GM21360 (cell line): ENCODE measurements at regions not wholly inside any gene's neighbourhood (a gene's known extent, or its start where the extent isn't known, plus 50 kb on each side); places are given as distances from the start of the nearest gene placed in this dataset.
"Not testable (repeated sequence)": the region's sequence is repeated elsewhere in the genome, so short reads cannot be mapped to it uniquely, and the experiment has no call there.

ENCODE experiments used
- ATAC-seq: cut with Tn5 transposase; IDR thresholded peaks from one replicate; pipeline ENCODE4 v1.9.1; 2021; ENCODE audit warnings: mild to moderate bottlenecking, moderate library complexity; ENCODE audit not compliant: unreplicated experiment

GRCh38 chr2:175372704-175373701 lies 191.5 kb upstream of the ATP5MC3 start:
- no peak for ATAC-seq

GRCh38 chr2:175371378-175371777 lies 189.9 kb upstream of the ATP5MC3 start:
- no peak for ATAC-seq

- ATAC-seq = no peak
These were observed 185.3 kb upstream of the ATP5MC3 start for GRCh38 chr2:175366815-175367214.

GRCh38 chr2:175363699-175364098 lies 182.2 kb upstream of the ATP5MC3 start:
- no peak for ATAC-seq

GRCh38 chr2:175362331-175362730 lies 180.8 kb upstream of the ATP5MC3 start:
- no peak for ATAC-seq

- ATAC-seq = no peak
These were observed 178.2 kb upstream of the ATP5MC3 start for GRCh38 chr2:175359710-175360109.

- ATAC-seq = no peak
These were observed 175.4 kb upstream of the ATP5MC3 start for GRCh38 chr2:175356901-175357300.

- no peak for ATAC-seq
These were observed 173.7 kb upstream of the ATP5MC3 start for GRCh38 chr2:175355246-175355645.

GRCh38 chr2:175353275-175353674 lies 171.8 kb upstream of the ATP5MC3 start:
- ATAC-seq = no peak

- ATAC-seq = no peak
These were observed 170.0 kb upstream of the ATP5MC3 start for GRCh38 chr2:175351512-175351911.

GRCh38 chr2:175350105-175350504 lies 168.6 kb upstream of the ATP5MC3 start:
- no peak for ATAC-seq

- ATAC-seq = no peak
These were observed 160.6 kb upstream of the ATP5MC3 start for GRCh38 chr2:175342085-175342484.

GRCh38 chr2:175330195-175330594 lies 148.7 kb upstream of the ATP5MC3 start:
- no peak for ATAC-seq

- ATAC-seq = no peak
These were observed 145.3 kb upstream of the ATP5MC3 start for GRCh38 chr2:175326801-175327200.

- not testable (repeated sequence) for ATAC-seq
These were observed 144.7 kb upstream of the ATP5MC3 start for GRCh38 chr2:175326164-175326563.

GRCh38 chr2:175323162-175323561 lies 141.7 kb upstream of the ATP5MC3 start:
- ATAC-seq = no peak

- no peak for ATAC-seq
These were observed 137.0 kb upstream of the ATP5MC3 start for GRCh38 chr2:175318542-175318941.

- ATAC-seq = no peak
These were observed 136.2 kb upstream of the ATP5MC3 start for GRCh38 chr2:175317751-175318150.

- ATAC-seq = no peak
These were observed 130.6 kb upstream of the ATP5MC3 start for GRCh38 chr2:175312137-175312536.

- no peak for ATAC-seq
These were observed 129.4 kb upstream of the ATP5MC3 start for GRCh38 chr2:175310813-175311504.

- ATAC-seq = no peak
These were observed 128.3 kb upstream of the ATP5MC3 start for GRCh38 chr2:175309799-175310198.

- no peak for ATAC-seq
These were observed 126.5 kb upstream of the ATP5MC3 start for GRCh38 chr2:175308005-175308404.
